HL-60 (cell line): ENCODE measurements at regions not wholly inside any gene's neighbourhood (a gene's known extent, or its start where the extent isn't known, plus 50 kb on each side); places are given as distances from the start of the nearest gene placed in this dataset.

Experiments used
- DNase-seq, 2 experiments: peaks; one replicate each; pipeline ENCODE4 v3.0.0-alpha.2; 2010 to 2020; ENCODE audit warnings: low read depth in 1 of 2, low spot score in 1 of 2
- H3K27ac ChIP-seq: fragments of 250-450 bp; sonication (Bioruptor Pico); replicated peaks from 2 replicates; pipeline ENCODE4 v1.5.1; 2020; ENCODE audit warnings: mild to moderate bottlenecking, moderate library complexity
- H3K27me3 ChIP-seq: fragments of 250-450 bp; sonication (Bioruptor Pico); 2 replicates; pipeline ENCODE4 v1.5.1; 2021; ENCODE audit warnings: mild to moderate bottlenecking, moderate library complexity; ENCODE audit not compliant: insufficient read depth, poor library complexity, severe bottlenecking
- H3K4me3 ChIP-seq: replicated peaks from 2 replicates; pipeline ENCODE4 v1.5.1; 2011; ENCODE audit warnings: mild to moderate bottlenecking, control low read depth, low read length; ENCODE audit not compliant: insufficient read depth
- CTCF ChIP-seq: IDR thresholded peaks from one replicate; pipeline ENCODE4 v1.5.1; 2011; ENCODE audit warnings: low read length, control low read depth, inconsistent platforms; ENCODE audit not compliant: insufficient read depth
- GABPA ChIP-seq: IDR thresholded peaks from 2 replicates; pipeline ENCODE4 v1.6.1; 2012; ENCODE audit warnings: low read depth
- POLR2AphosphoS5 ChIP-seq: IDR thresholded peaks from 2 replicates; pipeline ENCODE4 v1.6.1; 2012; ENCODE audit warnings: low read depth
- REST ChIP-seq: IDR thresholded peaks from 2 replicates; pipeline ENCODE4 v1.6.1; 2012; ENCODE audit warnings: low read depth; ENCODE audit not compliant: insufficient replicate concordance
- SPI1 ChIP-seq: IDR thresholded peaks from 2 replicates; pipeline ENCODE4 v1.6.1; 2012; ENCODE audit warnings: low read depth, mild to moderate bottlenecking, borderline replicate concordance

DNA sequence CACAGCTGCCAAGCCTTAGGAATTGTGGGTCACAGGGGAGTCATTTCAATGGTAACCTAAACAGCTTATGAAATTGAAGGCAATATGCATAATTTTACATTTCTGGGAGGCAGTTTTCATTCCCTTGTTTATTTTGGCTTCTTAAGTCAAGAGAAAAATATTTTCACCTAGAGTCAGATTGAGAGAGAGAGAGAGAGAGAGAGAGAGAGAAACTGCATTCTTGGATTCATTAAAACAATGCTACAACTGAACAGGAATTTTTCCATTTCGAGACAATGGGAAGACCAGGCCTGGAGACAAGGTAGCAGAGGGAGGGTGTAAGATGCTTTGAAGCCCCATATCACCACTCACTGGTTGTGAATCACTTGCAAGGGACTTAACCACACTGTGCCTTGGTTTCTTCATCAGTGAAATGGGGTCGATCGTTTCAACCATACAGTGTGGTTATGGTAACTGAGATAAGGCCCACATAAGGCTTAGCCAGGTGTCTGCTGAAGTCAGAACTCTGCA, 224.7 kb upstream of the IRX3 start:
- no peak overlapping the region for H3K4me3 ChIP-seq
- no peak for DNase-seq
- TF ChIP-seq REST (no peak), SPI1 (no peak), GABPA (no peak), POLR2AphosphoS5 (no peak), CTCF (no peak)
- H3K27me3 ChIP-seq = no peaks in the 10 kb centered on the region
- no peak overlapping the region for H3K27ac ChIP-seq

DNA sequence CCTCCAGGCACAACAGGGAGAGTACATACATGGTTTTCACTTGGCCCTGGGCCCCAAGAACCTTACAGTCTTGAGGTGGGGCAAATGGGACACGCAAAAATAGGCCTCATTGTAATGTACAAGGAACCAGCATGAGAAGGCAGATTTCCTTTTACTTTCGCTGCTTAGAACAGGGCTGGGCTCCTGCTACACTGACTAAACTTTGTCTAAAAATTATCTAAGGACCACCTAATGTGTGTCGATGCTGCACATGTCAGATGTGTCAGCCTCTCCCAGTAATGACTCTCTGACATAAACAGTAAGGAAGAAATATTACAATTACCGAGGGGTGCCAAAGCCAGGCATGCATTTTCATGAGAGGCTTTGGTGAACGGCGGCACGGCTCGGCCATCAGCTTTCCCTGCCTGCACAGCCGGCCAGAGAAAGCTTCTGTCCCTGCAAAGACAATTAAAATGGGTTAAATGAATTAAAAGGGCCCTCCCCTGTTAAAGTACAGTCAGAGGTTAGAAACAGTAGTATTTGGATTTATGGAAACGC, 224.2 kb upstream of the IRX3 start:
- Histone ChIP-seq H3K4me3 (no peak overlapping the region), H3K27ac (no peak overlapping the region), H3K27me3 (no peaks in the 10 kb centered on the region)
- TF ChIP-seq GABPA (no peak), CTCF (no peak), REST (no peak)
- no peak for DNase-seq

DNA sequence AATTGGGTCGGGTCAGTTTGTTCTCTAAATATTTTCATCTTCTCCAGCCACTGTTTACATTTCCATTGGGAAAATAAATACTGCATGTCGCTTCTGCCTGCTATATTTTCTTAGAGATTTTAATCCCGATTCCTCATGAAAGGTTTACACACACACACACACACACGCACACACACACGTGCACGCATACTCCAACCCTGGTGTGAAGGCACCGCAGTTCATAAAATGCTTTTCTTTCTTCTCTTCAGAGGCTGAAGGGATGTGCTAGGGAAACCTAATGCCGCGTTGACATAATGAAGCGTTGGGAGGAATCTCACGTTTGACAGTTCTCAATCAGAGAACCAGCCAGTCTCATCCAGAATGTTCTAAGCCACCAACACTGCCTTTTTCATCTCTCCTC, 222.9 kb upstream of the IRX3 start:
- no peaks in the 10 kb centered on the region for H3K27me3 ChIP-seq

More for the DNA sequence above, 222.9 kb upstream of the IRX3 start:
- no peak overlapping the region for H3K4me3 ChIP-seq
- no peak overlapping the region for H3K27ac ChIP-seq
- TF ChIP-seq REST (no peak), GABPA (no peak), SPI1 (no peak), POLR2AphosphoS5 (no peak)
- DNase-seq = no peak
